ENCODE measurements at regions not wholly inside any gene's neighbourhood (a gene's known extent, or its start where the extent isn't known, plus 50 kb on each side); places are given as distances from the start of the nearest gene placed in this dataset.

DNA sequence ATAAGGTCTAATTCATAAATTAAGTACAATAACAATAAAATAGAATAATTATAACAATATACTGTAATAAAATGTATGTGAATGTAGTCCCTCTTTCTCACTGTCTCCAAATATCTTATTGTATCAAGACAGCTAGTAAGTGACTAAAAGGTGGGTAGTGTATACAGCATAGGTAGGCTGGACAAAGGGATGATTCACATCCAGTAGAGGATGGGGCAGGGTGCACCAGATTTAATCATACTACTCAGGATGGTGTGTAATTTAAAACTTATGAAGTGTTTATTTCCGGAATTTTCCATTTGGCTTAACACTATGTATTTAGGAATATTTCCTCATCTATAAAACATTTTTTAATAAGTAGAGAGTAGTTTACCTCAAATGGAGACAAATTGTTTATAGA lies 876.1 kb upstream of the CADM2 start:
- Mint-ChIP-seq H3K36me3 (ENCODE audit: low read depth) (no peaks in the 10 kb centered on the region), H3K9me3 (peaks cover 27% of the 10 kb centered on the region), H3K27me3 (ENCODE audit: insufficient read depth) (no peaks in the 10 kb centered on the region), H3K27ac (no peak overlapping the region), H3K4me3 (no peak overlapping the region), H3K4me1 (no peaks in the 10 kb centered on the region)
- Histone ChIP-seq H3K9ac (ENCODE audit: extremely low read depth, low read length, poor library complexity, severe bottlenecking) (no peak overlapping the region), H3K36me3 (ENCODE audit: control insufficient read depth, insufficient read depth, low read length) (no peaks in the 10 kb centered on the region), H3K4me3 (ENCODE audit: low read length) (no peak overlapping the region), H3K27ac (ENCODE audit: low read depth, low read length) (no peak overlapping the region), H3K4me1 (ENCODE audit: control insufficient read depth, insufficient read depth, low read length) (no peaks in the 10 kb centered on the region), H3K27me3 (ENCODE audit: control insufficient read depth, insufficient read depth, low read length, poor library complexity, severe bottlenecking) (no peaks in the 10 kb centered on the region), H3K9me3 (ENCODE audit: control insufficient read depth, low read length) (peaks cover 20% of the 10 kb centered on the region)
- no CpG with 5 or more reads among the region's 1 CpG for WGBS, 2 experiments (ENCODE audit: insufficient coverage in 1 of 2, insufficient read length in 1 of 2)
- DNase-seq, result no peak
- TF ChIP-seq, protein P1, sequence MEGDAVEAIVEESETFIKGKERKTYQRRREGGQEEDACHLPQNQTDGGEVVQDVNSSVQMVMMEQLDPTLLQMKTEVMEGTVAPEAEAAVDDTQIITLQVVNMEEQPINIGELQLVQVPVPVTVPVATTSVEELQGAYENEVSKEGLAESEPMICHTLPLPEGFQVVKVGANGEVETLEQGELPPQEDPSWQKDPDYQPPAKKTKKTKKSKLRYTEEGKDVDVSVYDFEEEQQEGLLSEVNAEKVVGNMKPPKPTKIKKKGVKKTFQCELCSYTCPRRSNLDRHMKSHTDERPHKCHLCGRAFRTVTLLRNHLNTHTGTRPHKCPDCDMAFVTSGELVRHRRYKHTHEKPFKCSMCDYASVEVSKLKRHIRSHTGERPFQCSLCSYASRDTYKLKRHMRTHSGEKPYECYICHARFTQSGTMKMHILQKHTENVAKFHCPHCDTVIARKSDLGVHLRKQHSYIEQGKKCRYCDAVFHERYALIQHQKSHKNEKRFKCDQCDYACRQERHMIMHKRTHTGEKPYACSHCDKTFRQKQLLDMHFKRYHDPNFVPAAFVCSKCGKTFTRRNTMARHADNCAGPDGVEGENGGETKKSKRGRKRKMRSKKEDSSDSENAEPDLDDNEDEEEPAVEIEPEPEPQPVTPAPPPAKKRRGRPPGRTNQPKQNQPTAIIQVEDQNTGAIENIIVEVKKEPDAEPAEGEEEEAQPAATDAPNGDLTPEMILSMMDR (conservative IDR thresholded peaks at IDR 0.05), result no peak

DNA sequence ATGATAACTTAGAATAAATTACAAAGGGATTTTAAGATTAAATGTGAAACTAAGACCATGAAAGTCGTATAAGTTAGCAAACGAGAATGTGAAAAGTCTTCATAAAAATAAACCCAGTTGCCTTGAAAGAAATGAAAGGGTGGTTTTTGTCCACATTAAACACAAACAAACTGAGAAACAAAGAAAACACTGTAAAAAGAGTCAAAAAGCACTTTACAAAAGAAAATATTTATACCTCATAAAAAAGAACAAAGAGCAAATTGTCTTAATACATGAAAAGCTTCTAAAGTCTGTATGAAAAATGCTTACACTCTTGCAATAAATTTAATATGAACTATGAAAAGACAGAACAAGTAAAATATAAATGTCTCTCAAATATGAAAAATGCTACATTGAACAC lies 865.9 kb upstream of the CADM2 start:
- H3K4me1 Mint-ChIP-seq, result peaks cover under 1% of the 10 kb centered on the region
- Histone ChIP-seq H3K9me3 (ENCODE audit: control insufficient read depth, low read length) (no peaks in the 10 kb centered on the region), H3K27me3 (ENCODE audit: control insufficient read depth, insufficient read depth, low read length, poor library complexity, severe bottlenecking) (no peaks in the 10 kb centered on the region), H3K4me3 (ENCODE audit: low read length) (no peak overlapping the region), H3K27ac (ENCODE audit: low read depth, low read length) (no peak overlapping the region), H3K9ac (ENCODE audit: extremely low read depth, low read length, poor library complexity, severe bottlenecking) (no peak overlapping the region), H3K36me3 (ENCODE audit: control insufficient read depth, insufficient read depth, low read length) (no peaks in the 10 kb centered on the region), H3K4me1 (ENCODE audit: control insufficient read depth, insufficient read depth, low read length) (no peaks in the 10 kb centered on the region)
- H3K9me3 Mint-ChIP-seq, result peaks cover 9% of the 10 kb centered on the region
- TF ChIP-seq, protein P1 (conservative IDR thresholded peaks at IDR 0.05), result no peak
- H3K36me3 Mint-ChIP-seq (ENCODE audit: low read depth), result no peaks in the 10 kb centered on the region
- DNase-seq, result no peak
- no peaks in the 10 kb centered on the region for H3K27me3 Mint-ChIP-seq (ENCODE audit: insufficient read depth)
- WGBS, 2 experiments (ENCODE audit: insufficient coverage in 1 of 2, insufficient read length in 1 of 2), result 89% methylated on average over 2 of the region's 2 CpGs; no CpG with 5 or more reads in 1 of the 2 experiments
- no peak overlapping the region for H3K4me3 Mint-ChIP-seq
- H3K27ac Mint-ChIP-seq, result no peak overlapping the region

DNA sequence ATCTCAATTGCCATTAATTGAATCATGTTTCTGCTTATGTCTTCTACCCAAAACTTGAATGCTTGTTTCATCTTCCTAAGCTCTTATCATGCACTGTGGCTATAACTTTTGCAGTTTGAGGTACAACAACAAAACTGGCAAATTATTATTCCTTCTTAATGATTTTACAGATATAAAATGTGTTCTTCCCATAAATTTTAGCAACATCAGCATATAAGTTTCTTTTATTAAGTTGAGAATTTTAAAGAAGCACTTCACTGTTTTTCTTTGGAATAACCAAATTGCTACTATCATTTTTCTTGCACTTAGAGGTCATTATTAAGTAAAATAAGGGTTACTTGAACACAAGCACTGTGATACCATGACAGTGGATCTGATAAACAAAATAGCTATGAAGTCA lies 862.6 kb upstream of the CADM2 start:
- Mint-ChIP-seq H3K27me3 (ENCODE audit: insufficient read depth) (no peaks in the 10 kb centered on the region), H3K36me3 (ENCODE audit: low read depth) (no peaks in the 10 kb centered on the region), H3K4me1 (peaks cover 15% of the 10 kb centered on the region), H3K4me3 (no peak overlapping the region), H3K27ac (no peak overlapping the region), H3K9me3 (no peaks in the 10 kb centered on the region)
- no peaks in the 10 kb centered on the region for H3K36me3 ChIP-seq (ENCODE audit: control insufficient read depth, insufficient read depth, low read length)
- H3K4me3 ChIP-seq (ENCODE audit: low read length), result no peak overlapping the region
- no peak for DNase-seq
- H3K9me3 ChIP-seq (ENCODE audit: control insufficient read depth, low read length), result no peaks in the 10 kb centered on the region
- no peak overlapping the region for H3K9ac ChIP-seq (ENCODE audit: extremely low read depth, low read length, poor library complexity, severe bottlenecking)
- H3K4me1 ChIP-seq (ENCODE audit: control insufficient read depth, insufficient read depth, low read length), result no peaks in the 10 kb centered on the region
- TF ChIP-seq, protein P1 (conservative IDR thresholded peaks at IDR 0.05), result no peak
- H3K27ac ChIP-seq (ENCODE audit: low read depth, low read length), result no peak overlapping the region
- no peaks in the 10 kb centered on the region for H3K27me3 ChIP-seq (ENCODE audit: control insufficient read depth, insufficient read depth, low read length, poor library complexity, severe bottlenecking)
